Hepatocyte (in vitro differentiated cells): ENCODE measurements at regions not wholly inside any gene's neighbourhood (a gene's known extent, or its start where the extent isn't known, plus 50 kb on each side); places are given as distances from the start of the nearest gene placed in this dataset.

ENCODE experiments used
- EZH2 ChIP-seq: fragments of 200-600 bp; sonication (generic); IDR thresholded peaks from 2 replicates; pipeline ENCODE4 v1.6.1; 2016; ENCODE audit warnings: antibody characterized with exemption, mild to moderate bottlenecking, borderline replicate concordance
- EZH2phosphoT487 ChIP-seq: fragments of 200-600 bp; sonication (generic); IDR thresholded peaks from one replicate; pipeline ENCODE4 v1.6.1; 2018; ENCODE audit warnings: antibody characterized with exemption, mild to moderate bottlenecking, low read depth, moderate library complexity; ENCODE audit not compliant: unreplicated experiment, severe bottlenecking
- TF ChIP-seq, protein P1 (sequence below): fragments of 200-600 bp; sonication (generic); IDR thresholded peaks from 2 replicates; pipeline ENCODE4 v1.5.1; 2016; ENCODE audit warnings: antibody characterized with exemption, mild to moderate bottlenecking; ENCODE audit not compliant: poor library complexity

DNA sequence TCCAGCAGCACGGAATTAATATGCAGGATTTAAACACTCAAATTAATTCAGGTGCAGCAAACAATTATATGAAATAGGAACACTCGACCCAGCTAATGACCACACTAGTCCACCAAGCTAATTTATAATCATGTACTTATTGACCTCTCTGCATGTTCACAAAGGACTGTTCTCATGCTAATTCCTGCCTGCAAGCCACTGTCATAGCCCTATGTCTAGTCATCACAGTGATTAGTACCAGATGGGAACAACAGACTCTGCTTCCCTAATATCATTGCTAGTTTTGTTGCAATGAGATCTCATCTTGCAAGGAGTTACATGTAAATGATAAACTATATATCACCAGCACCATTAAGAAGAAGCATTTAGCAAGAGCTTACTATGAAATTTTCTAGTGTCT, 553.0 kb upstream of the GRAMD2B start:
- TF ChIP-seq, protein P1, sequence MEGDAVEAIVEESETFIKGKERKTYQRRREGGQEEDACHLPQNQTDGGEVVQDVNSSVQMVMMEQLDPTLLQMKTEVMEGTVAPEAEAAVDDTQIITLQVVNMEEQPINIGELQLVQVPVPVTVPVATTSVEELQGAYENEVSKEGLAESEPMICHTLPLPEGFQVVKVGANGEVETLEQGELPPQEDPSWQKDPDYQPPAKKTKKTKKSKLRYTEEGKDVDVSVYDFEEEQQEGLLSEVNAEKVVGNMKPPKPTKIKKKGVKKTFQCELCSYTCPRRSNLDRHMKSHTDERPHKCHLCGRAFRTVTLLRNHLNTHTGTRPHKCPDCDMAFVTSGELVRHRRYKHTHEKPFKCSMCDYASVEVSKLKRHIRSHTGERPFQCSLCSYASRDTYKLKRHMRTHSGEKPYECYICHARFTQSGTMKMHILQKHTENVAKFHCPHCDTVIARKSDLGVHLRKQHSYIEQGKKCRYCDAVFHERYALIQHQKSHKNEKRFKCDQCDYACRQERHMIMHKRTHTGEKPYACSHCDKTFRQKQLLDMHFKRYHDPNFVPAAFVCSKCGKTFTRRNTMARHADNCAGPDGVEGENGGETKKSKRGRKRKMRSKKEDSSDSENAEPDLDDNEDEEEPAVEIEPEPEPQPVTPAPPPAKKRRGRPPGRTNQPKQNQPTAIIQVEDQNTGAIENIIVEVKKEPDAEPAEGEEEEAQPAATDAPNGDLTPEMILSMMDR, result no peak
- no peak for TF ChIP-seq EZH2
- no peak for TF ChIP-seq EZH2phosphoT487
